H1 (cell line): ENCODE measurements at regions not wholly inside any gene's neighbourhood (a gene's known extent, or its start where the extent isn't known, plus 50 kb on each side); places are given as distances from the start of the nearest gene placed in this dataset.

Experiments
- E2F6 ChIP-seq: IDR thresholded peaks from 2 replicates; pipeline ENCODE4 v1.6.1; 2012; ENCODE audit warnings: inconsistent platforms
- RNF2 ChIP-seq: fragments of 200-900, 300-1000 bp; sonication (generic); IDR thresholded peaks from 2 replicates; pipeline ENCODE4 v1.7.1; 2016; ENCODE audit warnings: borderline replicate concordance, low read depth, mild to moderate bottlenecking, antibody characterized with exemption, low read length; ENCODE audit not compliant: poor library complexity, severe bottlenecking; ENCODE audit errors: missing control alignments
- SP4 ChIP-seq: IDR thresholded peaks from 2 replicates; pipeline ENCODE4 v1.6.1; 2012; ENCODE audit warnings: low read length, inconsistent platforms
- YY1 ChIP-seq: IDR thresholded peaks from 2 replicates; pipeline ENCODE4 v1.6.1; 2011; ENCODE audit warnings: low read depth, mild to moderate bottlenecking, low read length

- TF ChIP-seq YY1 (no peak), SP4 (no peak), E2F6 (no peak), RNF2 (no peak)
These were observed 66.6 kb downstream of the IFI44 start (continued) for GRCh38 chr1:78716186-78716585.
